ENCODE measurements at regions not wholly inside any gene's neighbourhood (a gene's known extent, or its start where the extent isn't known, plus 50 kb on each side); places are given as distances from the start of the nearest gene placed in this dataset.
A peak's percentile ranks its signal among the peaks of the same experiment; 100 is the strongest.
"Not testable (repeated sequence)": the region's sequence is repeated elsewhere in the genome, so short reads cannot be mapped to it uniquely, and the experiment has no call there.

DNA sequence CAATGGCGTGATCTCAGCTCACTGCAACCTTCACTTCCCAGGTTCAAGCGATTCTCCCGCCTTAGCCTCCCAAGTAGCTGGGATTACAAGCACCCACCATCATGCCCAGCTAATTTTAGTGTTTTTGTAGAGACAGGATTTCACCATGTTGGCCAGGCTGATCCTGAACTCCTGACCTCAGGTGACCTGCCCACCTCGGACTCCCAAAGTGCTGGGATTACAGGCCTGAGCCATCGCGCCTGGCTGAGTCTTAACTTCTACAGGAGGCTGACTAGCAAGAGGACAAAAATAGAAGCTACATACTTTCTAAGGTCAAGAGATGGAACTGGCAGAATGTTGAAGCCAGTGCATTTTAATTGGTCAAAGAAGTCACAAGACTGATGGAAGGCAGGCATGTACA, 2296.2 kb upstream of the RAG2 start:
- not testable (repeated sequence) for ATAC-seq, DNase-seq

DNA sequence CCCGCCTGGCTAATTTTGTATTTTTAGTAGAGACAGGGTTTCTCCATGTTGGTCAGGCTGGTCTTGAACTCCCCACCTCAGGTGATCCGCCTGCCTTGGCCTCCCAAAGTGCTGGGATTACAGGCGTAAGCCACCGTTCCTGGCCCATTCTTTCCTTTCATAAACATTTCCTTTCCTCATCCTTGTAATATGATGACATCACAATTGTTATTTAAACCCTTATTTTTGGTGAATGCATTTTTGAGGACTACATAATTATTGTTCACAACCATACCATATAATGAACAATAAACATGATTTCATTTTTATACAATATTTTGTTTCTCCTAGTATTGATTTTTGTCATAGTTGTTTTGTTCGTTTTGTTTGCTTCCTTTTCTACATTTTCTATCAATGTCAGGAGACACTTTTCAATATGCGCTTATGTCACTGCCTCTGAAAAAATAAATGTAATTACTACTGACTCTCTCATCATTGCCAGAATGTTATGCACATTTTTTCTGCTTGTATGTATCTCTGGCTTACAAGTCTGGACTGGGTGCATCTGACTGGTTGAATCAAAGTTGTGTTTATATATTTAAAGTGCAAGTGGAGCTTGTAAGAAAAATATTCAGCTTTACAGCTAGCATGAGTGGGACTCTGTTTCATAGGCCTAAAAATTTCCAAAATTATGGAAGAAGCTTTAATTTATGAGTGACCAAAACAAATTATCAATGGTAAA, 2286.3 kb upstream of the RAG2 start:
- ATAC-seq, result no peak
- DNase-seq, result no peak

DNA sequence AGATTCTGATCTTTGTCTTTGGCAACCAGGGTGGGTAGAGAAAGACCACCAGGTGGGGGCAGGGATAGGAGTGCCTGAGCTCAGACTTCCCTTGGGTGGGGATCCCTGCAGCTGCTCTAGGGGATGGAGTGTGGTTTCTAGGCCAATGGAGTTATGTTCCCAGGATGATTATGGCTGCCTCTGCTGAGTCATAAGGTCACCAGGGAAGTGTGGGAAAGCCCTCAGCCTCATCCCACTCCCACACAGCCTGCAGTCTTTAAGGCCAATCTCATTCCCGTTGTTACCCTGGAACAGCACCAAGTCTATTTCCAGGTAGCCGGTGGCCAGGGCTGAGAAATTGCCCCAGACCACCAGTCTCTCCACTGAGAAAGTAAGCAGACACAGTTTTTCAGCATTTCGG, 2269.3 kb upstream of the RAG2 start:
- ATAC-seq, result no peak

DNA sequence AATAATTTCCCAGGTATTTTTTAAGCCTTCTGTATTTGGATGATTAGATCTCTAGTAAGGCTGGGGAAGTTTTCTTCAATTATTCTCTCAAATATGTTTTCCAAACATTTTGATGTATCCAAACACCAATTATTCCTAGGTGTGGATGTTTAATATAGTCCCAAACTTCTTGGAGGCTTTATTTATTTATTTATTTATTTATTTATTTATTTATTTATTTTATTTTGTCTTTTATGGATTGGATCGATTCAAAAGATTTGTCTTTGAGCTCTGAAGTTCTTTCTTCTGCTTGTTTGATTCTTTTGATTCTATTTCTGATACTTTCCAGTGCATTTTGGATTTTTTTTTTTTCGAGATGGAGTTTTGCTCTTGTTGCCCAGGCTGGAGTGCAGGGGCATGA, 2267.9 kb upstream of the RAG2 start:
- no peak for DNase-seq
- ATAC-seq, result no peak

More for the DNA sequence above, 2269.3 kb upstream of the RAG2 start:
- DNase-seq, result no peak

DNA sequence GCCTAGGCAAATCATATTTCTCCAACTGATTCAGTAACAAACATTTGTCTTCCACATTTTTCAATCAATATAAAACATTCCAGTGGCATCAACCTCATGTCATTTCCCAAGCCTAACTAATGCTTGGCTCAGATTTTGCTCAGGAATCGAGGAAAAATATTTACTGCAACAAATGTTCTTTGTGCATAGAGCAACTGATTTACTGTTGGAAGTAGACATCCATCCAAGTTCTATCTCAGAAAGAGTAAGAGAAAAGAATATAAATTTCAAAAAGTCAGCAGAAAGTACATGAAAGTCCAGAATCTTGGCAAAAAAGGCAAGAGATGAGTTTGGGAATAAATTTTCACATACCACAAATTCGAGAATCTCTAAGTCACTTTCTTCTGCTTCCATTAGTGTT, 2245.0 kb upstream of the RAG2 start:
- no peak for DNase-seq

DNA sequence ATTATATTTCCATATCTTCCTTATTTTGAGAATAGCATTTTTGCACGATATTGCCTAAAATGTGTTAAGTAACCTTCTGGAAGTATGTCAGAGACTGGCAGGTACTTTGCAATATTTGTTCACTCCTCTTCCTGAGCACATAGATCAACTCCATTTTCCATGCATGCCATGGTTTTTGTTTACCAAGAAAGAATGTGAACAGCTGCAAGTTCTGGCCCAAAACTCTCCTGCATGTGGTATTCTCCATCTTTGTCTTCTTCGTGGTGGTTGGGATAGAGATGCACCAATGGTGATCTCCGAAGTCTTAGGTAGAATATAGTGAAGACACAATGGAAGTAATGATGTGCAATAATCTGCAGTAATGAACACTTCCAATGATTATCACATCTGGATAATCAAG, 2241.0 kb upstream of the RAG2 start:
- DNase-seq (no peak), ATAC-seq (no peak)

More for the DNA sequence above, 2245.0 kb upstream of the RAG2 start:
- ATAC-seq, result no peak

DNA sequence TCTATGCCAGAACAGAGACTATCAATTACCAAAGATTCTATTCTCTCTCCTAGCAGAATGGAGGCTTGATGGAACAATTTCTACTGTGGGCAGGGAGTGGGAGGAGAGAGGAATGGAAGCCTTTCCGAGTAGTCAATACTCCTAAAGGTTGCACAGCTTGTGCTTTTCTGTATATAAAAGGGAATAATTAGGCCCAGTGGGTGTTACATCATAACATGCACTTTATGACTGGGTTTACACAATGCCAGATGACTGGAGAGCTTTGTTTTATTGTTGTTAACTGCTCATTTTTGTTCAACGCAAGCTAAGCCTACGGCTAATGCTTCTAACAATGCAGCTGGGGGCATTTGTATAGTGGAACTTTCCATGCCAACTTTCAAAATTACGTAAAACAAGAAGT, 2237.9 kb upstream of the RAG2 start:
- no peak for ATAC-seq
- DNase-seq, result no peak

DNA sequence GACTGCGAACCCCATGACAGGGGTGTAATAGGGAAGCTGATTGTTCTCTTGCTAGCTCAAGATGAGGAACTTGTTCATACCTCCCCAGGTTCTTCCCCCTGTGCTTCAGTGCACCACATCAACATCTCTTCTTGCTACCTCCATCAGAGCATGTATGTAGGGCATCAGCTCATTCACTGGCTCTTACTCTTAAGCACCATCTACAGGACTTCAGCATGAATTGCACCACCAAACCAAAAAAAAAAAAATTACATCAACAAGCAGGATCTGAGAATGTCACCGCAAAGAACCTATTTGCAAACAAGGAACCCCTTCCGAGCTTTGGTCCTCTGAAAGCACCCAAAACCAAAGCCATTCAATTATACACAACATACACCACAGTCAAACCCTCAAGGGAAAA, 2226.5 kb upstream of the RAG2 start:
- ATAC-seq, result no peak
- DNase-seq, result no peak

DNA sequence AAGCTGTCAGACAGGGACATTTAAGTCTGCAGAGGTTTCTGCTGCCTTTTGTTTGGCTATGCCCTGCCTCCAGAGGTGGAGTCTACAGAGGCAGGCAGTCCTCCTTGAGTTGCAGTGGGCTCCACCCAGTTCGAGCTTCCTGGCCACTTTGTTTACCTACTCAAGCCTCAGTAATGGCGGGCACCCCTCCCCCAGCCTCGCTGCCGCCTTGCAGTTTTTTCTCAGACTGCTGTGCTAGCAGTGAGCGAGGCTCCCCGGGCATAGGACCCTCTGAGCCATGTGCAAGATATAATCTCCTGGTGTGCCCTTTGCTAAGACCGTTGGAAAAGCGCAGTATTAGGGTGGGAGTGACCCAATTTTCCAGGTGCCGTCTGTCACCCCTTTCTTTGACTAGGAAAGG, 2223.8 kb upstream of the RAG2 start:
- ATAC-seq, DNase-seq: not testable (repeated sequence)

DNA sequence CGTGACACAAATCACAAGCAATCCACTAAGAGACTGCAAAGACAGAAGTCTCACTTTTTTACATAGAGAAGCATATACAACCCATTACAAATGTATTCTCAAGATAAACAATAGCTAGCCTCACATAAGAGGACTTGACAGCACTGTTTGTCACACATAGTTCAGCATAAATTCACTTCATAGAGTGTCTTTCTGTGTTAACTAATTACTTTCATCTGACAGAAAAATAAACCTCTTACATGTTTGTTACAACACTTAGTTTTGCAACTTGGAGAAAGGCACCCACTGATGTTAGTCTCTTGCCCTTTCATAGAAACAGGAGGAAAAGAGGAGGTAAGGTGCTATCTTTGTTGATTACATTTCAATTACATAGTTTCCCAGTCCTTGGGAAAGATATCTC, 2221.9 kb upstream of the RAG2 start:
- ATAC-seq (no peak), DNase-seq (no peak)

DNA sequence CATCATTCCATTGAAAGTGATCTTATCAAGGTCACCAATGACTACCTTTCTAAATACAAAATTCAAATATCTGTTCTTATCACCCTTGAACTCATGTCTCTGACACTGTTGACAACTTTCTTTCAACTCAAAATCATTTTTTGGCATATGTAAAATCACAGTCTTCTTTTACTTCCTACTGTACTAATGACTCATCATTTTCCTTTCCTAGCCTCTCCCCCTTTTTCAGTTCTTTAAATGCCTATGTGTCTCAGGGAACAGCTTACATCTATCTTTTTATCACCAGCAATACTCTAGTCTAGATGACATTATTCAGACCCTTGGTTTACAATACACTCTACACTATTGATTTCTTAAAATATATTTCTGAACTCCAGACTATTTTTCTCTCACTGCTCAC, 2220.7 kb upstream of the RAG2 start:
- ATAC-seq (no peak), DNase-seq (no peak)

DNA sequence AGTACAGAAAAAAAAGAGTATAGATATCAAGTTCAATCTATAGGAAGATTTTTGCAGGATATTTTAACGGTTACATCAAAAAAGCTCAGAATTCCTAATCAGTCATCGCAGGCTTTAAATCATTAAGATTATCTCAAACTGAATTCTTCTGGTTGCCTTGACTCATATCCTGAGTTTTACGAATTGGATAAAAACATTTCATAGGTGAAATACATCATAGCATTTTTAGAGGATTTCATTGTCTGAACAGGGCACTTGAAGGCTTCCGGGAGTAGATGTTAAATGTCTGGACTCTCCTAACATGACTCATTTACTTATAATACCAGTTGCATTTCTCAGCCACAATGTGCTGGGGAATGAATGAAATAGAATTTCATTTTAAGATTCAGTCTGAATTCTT, 2216.6 kb upstream of the RAG2 start:
- ATAC-seq, result no peak
- no peak for DNase-seq

DNA sequence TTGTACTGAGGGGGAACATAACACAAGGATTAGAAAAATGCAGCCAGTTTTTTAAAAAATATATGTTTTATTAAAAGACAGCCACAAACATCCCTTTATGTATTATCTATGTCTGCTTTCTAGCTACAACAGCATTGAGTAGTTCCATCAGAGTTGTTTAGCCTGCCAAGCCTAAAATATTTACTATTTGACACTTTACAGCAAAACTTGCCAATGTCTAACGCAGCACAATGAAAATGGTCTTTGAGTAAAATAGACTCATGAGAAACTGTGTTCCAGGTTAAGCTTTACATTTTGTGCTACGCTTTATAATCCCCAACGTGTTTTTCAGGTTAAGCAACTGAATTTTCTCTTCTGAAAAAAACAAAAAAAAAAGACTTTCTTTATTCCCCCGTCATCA, 2211.5 kb upstream of the RAG2 start:
- no peak for ATAC-seq
- no peak for DNase-seq

DNA sequence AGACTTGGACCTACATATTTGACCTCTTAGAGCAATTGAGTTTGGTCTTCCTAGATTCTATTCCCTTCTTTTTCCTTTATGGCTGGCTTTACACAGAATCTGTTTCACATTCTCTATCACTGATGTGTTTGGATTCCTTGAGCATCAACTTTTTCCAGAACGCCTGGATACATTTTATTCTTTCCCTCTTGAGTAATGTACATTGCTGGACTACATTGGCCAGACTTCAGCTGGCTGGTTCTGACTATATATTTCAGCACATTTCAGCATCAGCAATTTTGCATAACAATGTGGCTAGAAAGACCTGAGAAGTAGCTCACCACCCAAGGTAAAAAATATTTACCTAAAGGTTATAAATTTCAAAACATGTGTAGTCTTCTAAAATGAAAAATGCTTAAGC, 2198.2 kb upstream of the RAG2 start:
- ATAC-seq (no peak), DNase-seq (no peak)

DNA sequence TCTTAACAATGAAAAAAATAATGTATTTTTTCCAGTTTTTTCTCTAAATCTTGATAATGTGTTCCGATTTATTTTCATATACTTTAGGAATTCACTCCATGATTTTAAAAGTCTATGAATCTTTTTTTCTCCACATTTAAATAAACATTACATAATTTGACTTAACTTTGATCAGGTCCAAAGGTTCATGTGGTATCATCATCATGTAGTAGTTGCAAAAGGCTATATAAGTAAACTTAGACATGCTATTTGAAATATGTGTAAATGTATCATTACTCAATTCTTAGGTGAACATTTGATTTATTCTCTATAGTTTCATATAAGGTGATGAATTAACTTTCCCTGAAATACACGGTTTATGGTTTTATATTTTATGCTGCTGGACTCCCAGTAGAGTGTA, 2197.0 kb upstream of the RAG2 start:
- ATAC-seq, result no peak
- no peak for DNase-seq

DNA sequence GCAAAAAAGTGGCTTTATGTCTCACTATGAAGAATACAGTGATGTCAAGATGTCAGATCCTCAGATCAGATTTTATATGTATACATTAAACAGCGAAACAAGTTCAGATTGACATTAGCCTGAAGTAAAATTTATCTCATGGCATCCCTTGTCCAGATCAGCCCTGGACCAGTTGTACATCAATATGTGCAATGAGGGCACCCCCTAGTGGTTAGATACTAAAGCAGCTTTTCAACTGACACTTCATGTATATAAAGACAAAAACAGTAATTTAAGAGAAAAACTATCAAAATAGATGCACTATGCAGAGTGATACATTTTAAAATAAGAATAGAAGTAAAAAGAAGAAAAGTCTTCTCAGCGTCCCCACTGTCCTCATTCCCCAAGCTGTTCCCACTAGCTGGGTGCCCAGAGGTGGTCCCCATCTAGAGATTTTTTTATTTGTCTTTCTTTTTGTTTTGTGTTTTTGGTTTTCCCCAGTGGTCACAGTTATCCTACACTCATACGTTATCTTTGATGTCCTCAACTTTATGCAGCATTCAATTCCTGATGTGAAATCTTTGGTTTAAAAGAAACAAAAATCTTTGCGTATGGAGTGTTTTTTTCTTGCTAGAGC, 2193.4 kb upstream of the RAG2 start:
- DNase-seq, result peak; percentile 4
- no peak for ATAC-seq

DNA sequence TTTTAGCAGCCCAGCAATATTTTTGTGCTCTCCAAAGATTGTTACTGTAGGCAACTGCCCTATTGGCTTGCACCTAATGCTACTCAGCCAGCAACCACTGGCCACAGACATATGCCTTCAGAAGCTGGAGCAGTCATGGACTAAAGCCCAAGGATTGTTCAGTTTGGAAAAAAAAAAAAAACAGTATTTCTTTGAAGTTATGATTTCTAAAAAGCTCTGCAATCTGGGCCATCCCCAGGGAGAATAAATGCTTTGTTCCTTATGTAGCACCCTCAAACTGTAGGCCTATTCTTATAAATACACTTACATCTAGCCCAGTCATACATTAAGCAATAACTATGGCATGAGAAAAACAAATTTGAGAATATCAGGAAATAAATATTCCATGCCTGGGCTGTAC, 2190.5 kb upstream of the RAG2 start:
- ATAC-seq (no peak), DNase-seq (no peak)

DNA sequence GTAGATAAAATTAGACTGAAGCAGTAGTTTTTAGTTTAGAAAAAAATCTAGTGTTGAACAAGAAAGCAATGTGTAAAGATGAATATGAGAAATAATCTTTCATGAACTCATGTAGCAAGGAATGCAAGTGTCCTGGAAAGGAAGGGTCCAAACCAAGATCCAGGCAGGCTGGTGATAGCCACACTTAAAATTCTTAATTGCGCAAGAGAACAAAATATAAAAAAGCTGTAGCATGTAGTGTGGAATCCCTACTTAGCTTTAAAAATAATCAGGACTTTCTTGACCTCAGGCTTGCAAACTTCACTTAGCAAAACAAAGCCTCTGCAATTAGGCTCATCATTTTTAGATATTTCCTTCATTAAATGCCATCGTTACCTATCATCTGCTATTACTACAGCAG, 2186.1 kb upstream of the RAG2 start:
- ATAC-seq (no peak), DNase-seq (no peak)

DNA sequence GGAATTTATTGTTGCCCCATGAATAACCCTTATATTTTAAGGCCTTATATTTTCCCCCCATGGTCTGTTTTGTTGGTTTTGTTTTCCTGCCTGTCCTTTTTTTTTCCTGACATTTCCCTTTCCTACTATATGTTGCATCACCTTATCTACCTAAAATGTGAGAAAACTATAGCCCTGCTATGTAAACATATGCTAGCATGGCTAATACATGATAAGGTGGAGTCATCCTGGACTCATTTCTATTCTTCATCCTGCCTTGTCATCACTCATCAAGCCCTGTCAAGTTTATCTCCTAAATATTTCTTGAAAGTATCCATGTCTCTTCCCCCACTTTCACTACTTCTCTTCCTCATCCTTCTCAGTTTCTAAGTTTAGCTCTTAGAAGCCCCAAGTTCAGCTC, 2168.8 kb upstream of the RAG2 start:
- no peak for ATAC-seq

DNA sequence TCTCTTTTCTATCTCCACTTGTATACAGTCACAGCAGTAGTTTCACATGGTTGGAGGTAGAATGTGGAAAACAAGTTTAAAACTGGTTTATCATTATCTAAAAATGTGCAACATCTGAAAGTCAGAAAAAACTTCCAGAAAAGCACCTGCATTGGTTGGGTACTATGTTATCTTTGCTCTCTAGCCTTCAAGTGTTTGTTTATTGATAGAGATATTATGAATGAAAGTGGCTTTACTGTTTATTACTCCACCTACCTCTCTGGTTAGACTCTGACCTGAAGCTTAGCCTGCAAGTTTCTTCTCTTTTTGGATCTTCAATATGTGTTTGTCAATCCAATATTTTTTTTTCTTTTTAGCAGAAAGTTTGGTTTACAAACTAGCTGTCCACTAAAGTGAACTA, 2161.4 kb upstream of the RAG2 start:
- DNase-seq, result no peak
- no peak for ATAC-seq

More for the DNA sequence above, 2168.8 kb upstream of the RAG2 start:
- DNase-seq, result no peak

DNA sequence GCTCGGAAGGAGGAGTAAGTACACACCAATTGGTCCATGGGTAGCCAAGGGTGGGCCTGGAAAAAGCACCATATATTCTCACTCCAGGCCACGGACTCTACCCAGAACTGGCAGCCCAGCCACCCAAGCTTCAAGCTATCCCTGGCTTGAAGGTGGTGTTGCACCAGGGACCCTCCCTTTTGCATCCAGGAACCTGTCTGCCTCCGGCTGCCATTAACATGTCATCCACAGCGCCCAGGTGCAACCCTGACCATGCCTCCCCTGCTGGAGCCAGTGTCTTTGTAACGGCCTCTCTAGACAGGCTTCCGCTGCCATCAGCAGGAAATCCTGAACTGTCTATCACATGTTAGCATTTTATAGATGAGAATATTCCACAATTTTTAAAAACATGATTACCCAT, 2158.5 kb upstream of the RAG2 start:
- ATAC-seq, result no peak
- no peak for DNase-seq

DNA sequence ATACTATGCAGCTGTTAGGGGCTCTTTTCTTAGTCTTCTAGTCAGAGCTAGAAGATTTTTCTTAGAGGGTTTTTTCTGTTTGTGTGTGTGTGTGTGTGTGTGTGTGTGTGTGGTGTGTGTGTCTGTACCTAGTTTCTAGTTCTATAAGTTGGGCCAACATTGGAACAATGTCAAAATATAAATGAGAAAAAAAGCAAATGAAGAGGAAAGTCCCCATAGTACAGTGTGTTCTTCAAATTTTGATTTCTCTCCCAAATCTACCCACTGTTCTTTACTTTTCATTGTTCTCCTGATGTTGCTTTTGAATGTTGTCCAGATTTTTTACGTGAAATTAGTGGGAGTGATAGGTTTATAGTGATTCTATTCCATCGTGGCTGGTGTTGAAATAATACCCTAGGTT, 2153.4 kb upstream of the RAG2 start:
- ATAC-seq (no peak), DNase-seq (no peak)

DNA sequence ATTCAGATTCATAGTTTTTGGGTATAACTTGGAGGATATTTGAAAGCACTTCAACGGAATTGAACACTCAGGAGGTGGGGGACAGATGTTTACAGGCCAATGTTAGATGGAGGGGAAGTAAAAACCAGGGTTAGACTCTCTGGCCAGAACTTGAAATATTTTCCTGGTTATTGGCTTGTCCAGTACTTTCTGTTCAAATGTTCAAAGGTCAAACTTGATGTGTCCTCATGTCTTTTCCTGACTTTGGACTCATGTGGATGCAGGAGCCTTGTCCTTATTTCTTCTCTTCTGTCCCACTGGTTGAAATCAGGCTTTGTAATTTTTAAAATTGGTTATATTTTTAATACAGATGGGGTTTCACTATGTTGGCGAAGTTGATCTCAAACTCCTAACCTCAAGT, 2148.5 kb upstream of the RAG2 start:
- DNase-seq, ATAC-seq: not testable (repeated sequence)

DNA sequence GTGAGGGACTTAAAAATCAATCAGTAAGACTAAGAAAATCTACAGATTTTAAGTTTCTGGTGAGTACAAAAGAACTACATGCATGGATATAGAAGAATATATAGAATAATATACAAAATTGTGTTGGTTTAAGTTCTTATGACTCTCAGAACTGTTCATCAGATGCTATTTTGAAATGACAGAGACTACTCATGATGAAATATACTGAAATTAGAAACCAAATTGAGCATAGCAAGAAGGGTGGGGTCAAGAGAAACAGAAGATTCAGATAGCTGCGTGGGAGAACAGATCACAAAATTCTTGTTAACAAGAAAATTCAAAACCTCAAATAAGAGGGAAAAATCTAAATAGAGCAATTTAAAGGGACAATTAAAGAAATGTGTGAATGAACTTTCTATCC, 2125.3 kb upstream of the RAG2 start:
- DNase-seq, result no peak
- ATAC-seq, result no peak

All from stimulated activated naive CD8-positive, alpha-beta T cell treated with anti-CD3 and anti-CD28 coated beads, Interleukin-15, Interleukin-2, amounts not matched to agents 100 U/mL and 50 U/mL, for 24 hours (primary cell).